B cell (primary cell): ENCODE measurements at regions not wholly inside any gene's neighbourhood (a gene's known extent, or its start where the extent isn't known, plus 50 kb on each side); places are given as distances from the start of the nearest gene placed in this dataset.

Experiments used
- ATAC-seq: fragments of 200-7000 bp; cut with Tn5 transposase; one replicate; pipeline ENCODE4 v1.10.0; 2021; ENCODE audit warnings: low read depth, mild to moderate bottlenecking, moderate number of reproducible peaks, moderate library complexity
- CTCF ChIA-PET: fragments of 350-600 bp; sonication (Branson Sonifier 250); formaldehyde crosslinking; loops from one replicate; lab custom pipeline; 2021; ENCODE audit warnings: antibody characterized with exemption, inconsistent platforms; lab: Charles Lee
- POLR2A ChIA-PET: fragments of 350-600 bp; sonication (Branson Sonifier 250); formaldehyde crosslinking; loops from one replicate; lab custom pipeline; 2021; ENCODE audit warnings: antibody characterized with exemption; lab: Charles Lee
- DNase-seq: peaks from one replicate; pipeline ENCODE4 v3.0.0; 2013
- H2AFZ ChIP-seq: 2 replicates; pipeline ENCODE4 v1.6.1; 2012; ENCODE audit warnings: mild to moderate bottlenecking, low read depth, low read length; ENCODE audit not compliant: insufficient read depth, poor library complexity, severe bottlenecking
- H3K27ac ChIP-seq, 2 donors: 1 replicate in 1 of 2; 2 replicates in 1 of 2; pipeline ENCODE4 v1.5.1; 2012 to 2013; ENCODE audit warnings: low read length in 2 of 2, mild to moderate bottlenecking in 2 of 2, moderate library complexity in 1 of 2
- H3K27me3 ChIP-seq, 4 experiments: fragments of 200-600 bp in 1 of 4; sonication (generic) in 1 of 4; replicated peaks in 1 of 4; 1 replicate in 2 of 4; 2 replicates in 2 of 4; pipeline versions ENCODE4 v1.6.1 to v1.7.0; 2013 to 2016; ENCODE audit warnings: low read length in 3 of 4, mild to moderate bottlenecking in 2 of 4, mixed read lengths in 1 of 4, moderate library complexity in 1 of 4; ENCODE audit not compliant: insufficient read depth in 4 of 4, control insufficient read depth in 3 of 4; ENCODE audit errors: control extremely low read depth in 1 of 4
- H3K36me3 ChIP-seq, 2 experiments: replicated peaks in 1 of 2; 1 replicate in 1 of 2; 2 replicates in 1 of 2; pipeline versions ENCODE4 v1.6.1 to v1.7.1; 2013; ENCODE audit warnings: low read length in 1 of 2; ENCODE audit not compliant: insufficient read depth in 2 of 2, control insufficient read depth in 1 of 2; ENCODE audit errors: control extremely low read depth in 1 of 2, extremely low read depth in 1 of 2
- H3K4me1 ChIP-seq, 2 donors: fragments of 200-600 bp in 1 of 2; sonication (generic) in 1 of 2; 1 replicate in 1 of 2; 2 replicates in 1 of 2; pipeline versions ENCODE4 v1.5.1 to v1.6.1; 2013 to 2017; ENCODE audit warnings: low read length in 2 of 2; ENCODE audit not compliant: control insufficient read depth in 2 of 2, insufficient read depth in 2 of 2
- H3K4me2 ChIP-seq: replicated peaks from 2 replicates; pipeline ENCODE3; 2012; ENCODE audit warnings: mild to moderate bottlenecking, low read depth, low read length; ENCODE audit not compliant: poor library complexity, severe bottlenecking
- H3K4me3 ChIP-seq, 5 experiments: fragments of 200-600 bp in 1 of 5; sonication (generic) in 1 of 5; 1 replicate in 3 of 5; 2 replicates in 2 of 5; pipeline versions ENCODE4 v1.5.1 to v1.7.0; 2011 to 2016; ENCODE audit warnings: low read length in 4 of 5, mild to moderate bottlenecking in 4 of 5, low read depth in 2 of 5, control low read depth in 1 of 5, moderate library complexity in 1 of 5; ENCODE audit not compliant: insufficient read depth in 1 of 5; ENCODE audit errors: control extremely low read depth in 1 of 5, extremely low read depth in 1 of 5
- H3K79me2 ChIP-seq: fragments of 200-600 bp; sonication (generic); one replicate; pipeline ENCODE4 v1.6.0; 2016; ENCODE audit warnings: low read length; ENCODE audit not compliant: control insufficient read depth, insufficient read depth
- H3K9ac ChIP-seq: fragments of 200-600 bp; sonication (generic); 2 replicates; pipeline ENCODE4 v1.6.1; 2017; ENCODE audit warnings: mild to moderate bottlenecking, low read length, moderate library complexity
- H3K9me3 ChIP-seq, 3 donors: one replicate each; pipeline versions ENCODE4 v1.6.1 to v1.7.1; 2013; ENCODE audit warnings: low read length in 2 of 3; ENCODE audit not compliant: control insufficient read depth in 2 of 3, insufficient read depth in 1 of 3; ENCODE audit errors: control extremely low read depth in 1 of 3
- H4K20me1 ChIP-seq: 2 replicates; pipeline ENCODE4 v1.6.0; 2012; ENCODE audit warnings: mild to moderate bottlenecking, low read length; ENCODE audit not compliant: insufficient read depth, control insufficient read depth, poor library complexity, severe bottlenecking
- H3K27ac Mint-ChIP-seq: one replicate; pipeline ENCODE4 v1.8.0; 2021; ENCODE audit warnings: mixed read lengths
- H3K27me3 Mint-ChIP-seq: one replicate; pipeline ENCODE4 v1.8.0; 2021; ENCODE audit warnings: mixed read lengths
- H3K4me1 Mint-ChIP-seq: one replicate; pipeline ENCODE4 v1.8.0; 2021; ENCODE audit warnings: mixed read lengths
- H3K4me3 Mint-ChIP-seq: one replicate; pipeline ENCODE4 v1.8.0; 2021; ENCODE audit warnings: mixed read lengths
- H3K9me3 Mint-ChIP-seq: one replicate; pipeline ENCODE4 v1.8.0; 2022; ENCODE audit warnings: mixed read lengths; ENCODE audit not compliant: insufficient read depth
- CTCF ChIP-seq: fragments of 200-600 bp; IDR thresholded peaks from one replicate; pipeline ENCODE4 v1.8.0; 2022; ENCODE audit warnings: antibody characterized with exemption, mild to moderate bottlenecking
- EZH2 ChIP-seq: IDR thresholded peaks from 2 replicates; pipeline ENCODE4 v1.6.1; 2012; ENCODE audit warnings: borderline replicate concordance, low read depth, mild to moderate bottlenecking, moderate library complexity, low read length; ENCODE audit not compliant: insufficient read depth, poor library complexity, severe bottlenecking
- WGBS: methylation state at CpG from one replicate; pipeline ENCODE4 v1.1.5; 2013; ENCODE audit warnings: missing lambda C conversion rate; ENCODE audit not compliant: insufficient coverage; 5-methylcytosine and 5-hydroxymethylcytosine counted together
- intact Hi-C: fragments of 100-400 bp; cut with micrococcal nuclease; formaldehyde crosslinking; loops from one replicate; pipeline ENCODE4 v1.10.0; 2022

DNA sequence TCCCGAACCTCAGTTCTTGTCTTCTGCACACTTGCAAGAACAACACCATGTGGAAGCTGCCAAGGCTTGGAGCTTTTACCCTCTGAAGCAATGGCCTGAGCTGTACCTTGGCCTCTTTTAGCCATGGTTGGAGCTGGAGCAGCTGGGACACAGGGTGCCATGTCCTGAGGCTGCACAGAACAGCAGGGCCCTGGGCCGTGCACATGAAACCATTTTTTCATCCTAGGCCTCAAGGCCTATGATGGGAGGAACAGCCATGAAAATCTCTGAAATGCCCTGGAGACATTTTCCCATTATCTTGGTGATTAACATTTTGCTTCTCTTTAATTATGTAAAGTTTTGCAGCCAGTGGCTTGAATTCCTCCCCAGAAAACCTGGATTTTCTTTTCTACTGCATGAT lies 817.8 kb upstream of the CXADR start:
- no peaks in the 10 kb centered on the region for H3K79me2 ChIP-seq
- H3K4me3 ChIP-seq: no peak overlapping the region
- peaks cover 0 to 9% (median 6%) of the 10 kb centered on the region in 3 donors for H3K9me3 ChIP-seq
- no peaks in the 10 kb centered on the region for H4K20me1 ChIP-seq
- Mint-ChIP-seq H3K4me1 (no peaks in the 10 kb centered on the region), H3K4me3 (no peak overlapping the region), H3K27ac (no peak overlapping the region), H3K9me3 (peaks cover 5% of the 10 kb centered on the region), H3K27me3 (no peaks in the 10 kb centered on the region)
- ATAC-seq: no peak
- H3K27me3 ChIP-seq: no peaks in the 10 kb centered on the region
- intact Hi-C loops: no loop called here
- DNase-seq: no peak
- 87% methylated on average over 1 of the region's 2 CpGs for WGBS
- H2AFZ ChIP-seq: no peak overlapping the region
- ChIA-PET CTCF (no interaction called here), POLR2A (no interaction called here)
- no peak overlapping the region for H3K9ac ChIP-seq
- TF ChIP-seq EZH2 (no peak), CTCF (no peak)
- no peaks in the 10 kb centered on the region for H3K4me1 ChIP-seq
- H3K36me3 ChIP-seq: no peaks in the 10 kb centered on the region
- H3K27ac ChIP-seq: no peak overlapping the region
- H3K4me2 ChIP-seq: no peak overlapping the region

DNA sequence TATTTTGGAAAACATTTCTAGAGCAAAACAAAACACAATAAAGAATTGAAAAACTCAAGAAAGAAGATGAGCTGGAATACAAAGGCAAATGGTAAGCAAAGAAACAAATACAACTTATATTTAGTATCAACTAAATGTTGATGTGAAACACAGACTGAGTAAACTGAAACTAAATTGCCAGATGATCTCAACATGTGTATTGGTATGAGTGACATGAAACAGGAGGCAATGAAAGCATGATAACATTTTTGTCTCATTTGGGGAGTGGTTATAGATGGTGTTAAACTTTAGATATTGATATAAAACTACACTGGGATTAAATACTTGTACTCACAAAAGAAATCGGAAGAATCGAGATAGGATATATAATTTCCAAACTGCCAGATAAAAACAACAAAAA lies 805.6 kb upstream of the CXADR start:
- Mint-ChIP-seq H3K4me1 (no peaks in the 10 kb centered on the region), H3K27ac (no peak overlapping the region), H3K4me3 (no peak overlapping the region), H3K27me3 (no peaks in the 10 kb centered on the region), H3K9me3 (peaks cover 7% of the 10 kb centered on the region)
- DNase-seq: no peak
- H3K4me1 ChIP-seq: no peaks in the 10 kb centered on the region
- H3K36me3 ChIP-seq: no peaks in the 10 kb centered on the region
- H3K79me2 ChIP-seq: no peaks in the 10 kb centered on the region
- no peaks in the 10 kb centered on the region for H4K20me1 ChIP-seq
- TF ChIP-seq EZH2: no peak
- no peak for TF ChIP-seq CTCF
- ChIA-PET POLR2A (no interaction called here), CTCF (no interaction called here)
- H3K9me3 ChIP-seq: peaks cover 0 to 1% (median 0%) of the 10 kb centered on the region in 3 donors
- no peaks in the 10 kb centered on the region for H3K27me3 ChIP-seq
- WGBS: no CpG with 5 or more reads among the region's 2 CpGs
- H3K27ac ChIP-seq: no peak overlapping the region
- no peak for ATAC-seq
- no peak overlapping the region for H3K4me3 ChIP-seq
- H3K4me2 ChIP-seq: no peak overlapping the region
- intact Hi-C loops: no loop called here
- no peak overlapping the region for H2AFZ ChIP-seq
- H3K9ac ChIP-seq: no peak overlapping the region
